Caco-2 (cell line): ENCODE measurements at regions not wholly inside any gene's neighbourhood (a gene's known extent, or its start where the extent isn't known, plus 50 kb on each side); places are given as distances from the start of the nearest gene placed in this dataset.

Source experiments
- BruUV-seq: library from RNA; stranded (reverse); fragments of 400-500 nt; replicated peaks from 2 replicates; lab custom pipeline; 2021; lab: Mats Ljungman, UMichigan
- CTCF ChIA-PET: fragments of 300-600 bp; sonication (Branson Sonifier 250); formaldehyde crosslinking; loops from one replicate; lab custom pipeline; 2022; ENCODE audit warnings: antibody characterized with exemption; lab: Charles Lee
- POLR2A ChIA-PET: fragments of 300-600 bp; sonication (Branson Sonifier 250); formaldehyde crosslinking; loops from one replicate; lab custom pipeline; 2022; ENCODE audit warnings: antibody characterized with exemption; lab: Charles Lee
- DNase-seq, 2 experiments: peaks; one replicate each; pipeline versions ENCODE4 v3.0.0 to v3.0.0-alpha.2; 2020 to 2022
- H3K27me3 ChIP-seq: replicated peaks from 2 replicates; pipeline ENCODE4 v1.6.0; 2011; ENCODE audit warnings: low read length; ENCODE audit not compliant: control insufficient read depth, insufficient read depth
- H3K36me3 ChIP-seq: 2 replicates; pipeline ENCODE4 v1.5.1; 2011; ENCODE audit warnings: low read length; ENCODE audit not compliant: control insufficient read depth, insufficient read depth
- H3K4me1 ChIP-seq: fragments of 250-450 bp; sonication (Bioruptor Pico); 2 replicates; pipeline ENCODE4 v1.5.1; 2020; ENCODE audit warnings: mild to moderate bottlenecking
- H3K4me3 ChIP-seq: 2 replicates; pipeline ENCODE4 v1.5.1; 2011; ENCODE audit warnings: low read depth, mild to moderate bottlenecking, control low read depth, low read length
- H3K9me3 ChIP-seq: fragments of 250-450 bp; sonication (Bioruptor Pico); 2 replicates; pipeline ENCODE4 v1.5.1; 2020; ENCODE audit warnings: mild to moderate bottlenecking, moderate library complexity
- H3K27ac Mint-ChIP-seq: one replicate; pipeline ENCODE4 v1.8.0; 2022; ENCODE audit warnings: mixed read lengths; ENCODE audit not compliant: unreplicated experiment
- H3K27me3 Mint-ChIP-seq: one replicate; pipeline ENCODE4 v1.8.0; 2022; ENCODE audit warnings: mixed read lengths; ENCODE audit not compliant: insufficient read depth, unreplicated experiment
- H3K36me3 Mint-ChIP-seq: one replicate; pipeline ENCODE4 v1.8.0; 2022; ENCODE audit warnings: mild to moderate bottlenecking, mixed read lengths; ENCODE audit not compliant: insufficient read depth, unreplicated experiment
- H3K4me1 Mint-ChIP-seq: one replicate; pipeline ENCODE4 v1.8.0; 2022; ENCODE audit warnings: low read depth, mixed read lengths; ENCODE audit not compliant: unreplicated experiment
- H3K4me3 Mint-ChIP-seq: one replicate; pipeline ENCODE4 v1.8.0; 2022; ENCODE audit warnings: mild to moderate bottlenecking, moderate library complexity, mixed read lengths; ENCODE audit not compliant: unreplicated experiment
- H3K9me3 Mint-ChIP-seq: one replicate; pipeline ENCODE4 v1.8.0; 2022; ENCODE audit warnings: mixed read lengths; ENCODE audit not compliant: unreplicated experiment
- CTCF ChIP-seq, 2 experiments: fragments of 200-600 bp in 1 of 2; IDR thresholded peaks; 1 replicate in 1 of 2; 2 replicates in 1 of 2; pipeline versions ENCODE4 v1.5.1 to v1.8.0; 2011 to 2022; ENCODE audit warnings: antibody characterized with exemption in 1 of 2, control low read depth in 1 of 2, inconsistent platforms in 1 of 2, low read depth in 1 of 2, low read length in 1 of 2, mild to moderate bottlenecking in 1 of 2, moderate library complexity in 1 of 2; ENCODE audit not compliant: insufficient read depth in 1 of 2, severe bottlenecking in 1 of 2, unreplicated experiment in 1 of 2
- intact Hi-C: fragments of 100-400 bp; cut with micrococcal nuclease; formaldehyde crosslinking; loops from one replicate; pipeline ENCODE4 v1.10.0; 2022; ENCODE audit not compliant: unreplicated experiment

- no peak overlapping the region for H3K4me3 ChIP-seq
- no peak overlapping the region for H3K4me3 Mint-ChIP-seq
- ChIA-PET POLR2A (no interaction called here), CTCF (interaction anchor here (1.1 kb wide), 1 partner anchor 34 kb away, joined by 5 read pairs; no protein-coding TSS in a partner anchor)
- H3K9me3 ChIP-seq: no peaks in the 10 kb centered on the region
- TF ChIP-seq CTCF (IDR thresholded peaks at IDR 0.05; ENCODE audit: insufficient read depth in 1 of 2, low read depth in 1 of 2, low read length in 1 of 2, severe bottlenecking in 1 of 2, unreplicated experiment in 1 of 2): no peak
- DNase-seq: no peak
- no peaks in the 10 kb centered on the region for H3K9me3 Mint-ChIP-seq
- H3K4me1 Mint-ChIP-seq: no peaks in the 10 kb centered on the region
- H3K27me3 ChIP-seq: no peaks in the 10 kb centered on the region
- H3K36me3 ChIP-seq: no peaks in the 10 kb centered on the region
- H3K36me3 Mint-ChIP-seq: no peaks in the 10 kb centered on the region
- H3K4me1 ChIP-seq: 0 out of 2 replicates have a peak, but pooled peaks cover 3% of the 10 kb centered on the region
- no peak overlapping the region for H3K27ac Mint-ChIP-seq
- H3K27me3 Mint-ChIP-seq: no peaks in the 10 kb centered on the region
- intact Hi-C loops: no loop called here
- BruUV-seq: no TSS peak
Observed at GRCh38 chr7:46321556-46322205, 400.6 kb upstream of the IGFBP3 start.

GRCh38 chr7:46320956-46321355 lies 399.9 kb upstream of the IGFBP3 start:
- ChIA-PET CTCF (interaction anchor here (1.1 kb wide), 1 partner anchor 35 kb away, joined by 5 read pairs; no protein-coding TSS in a partner anchor), POLR2A (no interaction called here)
- Histone ChIP-seq H3K9me3 (no peaks in the 10 kb centered on the region), H3K4me3 (no peak overlapping the region), H3K27me3 (no peaks in the 10 kb centered on the region), H3K4me1 (0 out of 2 replicates have a peak, but pooled peaks cover 3% of the 10 kb centered on the region), H3K36me3 (no peaks in the 10 kb centered on the region)
- intact Hi-C loops: no loop called here
- Mint-ChIP-seq H3K4me1 (no peaks in the 10 kb centered on the region), H3K36me3 (no peaks in the 10 kb centered on the region), H3K27me3 (no peaks in the 10 kb centered on the region), H3K27ac (no peak overlapping the region), H3K4me3 (no peak overlapping the region), H3K9me3 (no peaks in the 10 kb centered on the region)
- TF ChIP-seq CTCF (IDR thresholded peaks at IDR 0.05; ENCODE audit: insufficient read depth in 1 of 2, low read depth in 1 of 2, low read length in 1 of 2, severe bottlenecking in 1 of 2, unreplicated experiment in 1 of 2): no peak
- BruUV-seq: no TSS peak
- no peak for DNase-seq

- Mint-ChIP-seq H3K36me3 (no peaks in the 10 kb centered on the region), H3K4me3 (no peak overlapping the region), H3K27me3 (no peaks in the 10 kb centered on the region), H3K27ac (no peak overlapping the region), H3K4me1 (no peaks in the 10 kb centered on the region), H3K9me3 (no peaks in the 10 kb centered on the region)
- intact Hi-C loops: no loop called here
- H3K36me3 ChIP-seq: no peaks in the 10 kb centered on the region
- TF ChIP-seq CTCF (IDR thresholded peaks at IDR 0.05; ENCODE audit: insufficient read depth in 1 of 2, low read depth in 1 of 2, low read length in 1 of 2, severe bottlenecking in 1 of 2, unreplicated experiment in 1 of 2): no peak
- H3K4me3 ChIP-seq: no peak overlapping the region
- BruUV-seq: no TSS peak
- 0 out of 2 replicates have a peak, but pooled peaks cover 3% of the 10 kb centered on the region for H3K4me1 ChIP-seq
- H3K27me3 ChIP-seq: no peaks in the 10 kb centered on the region
- POLR2A ChIA-PET: no interaction called here
- no peak for DNase-seq
- H3K9me3 ChIP-seq: no peaks in the 10 kb centered on the region
- CTCF ChIA-PET: no interaction called here
Observed at GRCh38 chr7:46319841-46320240, 398.8 kb upstream of the IGFBP3 start.
